ENCODE measurements at regions not wholly inside any gene's neighbourhood (a gene's known extent, or its start where the extent isn't known, plus 50 kb on each side); places are given as distances from the start of the nearest gene placed in this dataset.
"Not testable (repeated sequence)": the region's sequence is repeated elsewhere in the genome, so short reads cannot be mapped to it uniquely, and the experiment has no call there.

DNA sequence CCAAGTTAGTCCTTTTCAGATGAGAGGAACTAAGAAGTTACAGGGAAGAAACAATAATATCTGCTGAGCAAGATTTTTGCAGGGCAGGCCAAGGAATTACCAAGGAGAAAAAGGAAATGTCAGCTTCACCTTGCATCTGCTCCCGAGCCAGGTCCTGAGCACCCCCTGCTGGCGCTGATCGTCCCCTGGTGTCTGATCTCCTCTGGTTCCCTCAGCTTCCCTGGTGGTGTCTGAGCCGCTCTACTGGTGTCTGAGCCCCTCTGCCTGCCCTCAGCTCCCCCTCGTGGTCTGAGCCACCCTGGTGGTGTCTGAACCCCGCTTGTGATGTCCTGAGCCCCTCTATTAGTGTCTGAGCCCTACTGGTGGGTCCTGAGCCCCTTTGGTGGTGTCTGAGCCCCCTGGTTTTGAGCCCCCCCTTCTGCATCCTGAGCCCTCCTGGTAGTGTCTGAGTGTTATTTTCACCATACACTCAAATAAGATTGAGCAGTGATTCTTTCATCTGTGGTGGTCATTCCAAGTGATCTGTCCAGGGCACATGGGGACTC, 196.6 kb upstream of the POTEB2 start:
- H3K9me3 Mint-ChIP-seq; H3K4me1 ChIP-seq (ENCODE audit: control insufficient read depth in 2 of 2, insufficient read depth in 2 of 2, low read length in 2 of 2); H3K27ac Mint-ChIP-seq; H3K36me3 Mint-ChIP-seq; H3K27ac ChIP-seq (ENCODE audit: low read depth, low read length); H3K9me3 ChIP-seq (ENCODE audit: control insufficient read depth in 2 of 3, low read length in 3 of 3); H3K4me3 ChIP-seq (ENCODE audit: low read length); H3K27me3 Mint-ChIP-seq; ATAC-seq; intact Hi-C loops (cut with micrococcal nuclease); H3K36me3 ChIP-seq (ENCODE audit: control insufficient read depth in 2 of 3, insufficient read depth in 3 of 3, low read length in 3 of 3); DNase-seq; H3K27me3 ChIP-seq (ENCODE audit: control insufficient read depth in 2 of 2, insufficient read depth in 2 of 2, low read length in 2 of 2); CTCF ChIA-PET; H3K4me3 Mint-ChIP-seq; POLR2A ChIA-PET; H3K4me1 Mint-ChIP-seq: not testable (repeated sequence)

- H3K36me3 Mint-ChIP-seq: not testable (repeated sequence)
These were observed 185.8 kb upstream of the POTEB2 start for GRCh38 chr15:21051866-21052265.

GRCh38 chr15:21031703-21032102, 165.6 kb upstream of the POTEB2 start:
- H3K4me1 ChIP-seq (ENCODE audit: control insufficient read depth in 2 of 2, insufficient read depth in 2 of 2, low read length in 2 of 2); H3K27ac Mint-ChIP-seq; intact Hi-C loops (cut with micrococcal nuclease); H3K36me3 ChIP-seq (ENCODE audit: control insufficient read depth in 2 of 3, insufficient read depth in 3 of 3, low read length in 3 of 3); H3K4me3 Mint-ChIP-seq; CTCF ChIA-PET; H3K27me3 ChIP-seq (ENCODE audit: control insufficient read depth in 2 of 2, insufficient read depth in 2 of 2, low read length in 2 of 2); POLR2A ChIA-PET; H3K27ac ChIP-seq (ENCODE audit: low read depth, low read length); H3K4me1 Mint-ChIP-seq; H3K9me3 Mint-ChIP-seq; DNase-seq; H3K9me3 ChIP-seq (ENCODE audit: control insufficient read depth in 2 of 3, low read length in 3 of 3); H3K36me3 Mint-ChIP-seq; H3K4me3 ChIP-seq (ENCODE audit: low read length); H3K27me3 Mint-ChIP-seq: not testable (repeated sequence)
- ATAC-seq: peak; percentile 73

More at GRCh38 chr15:21051866-21052265, 185.8 kb upstream of the POTEB2 start:
- H3K27me3 ChIP-seq (ENCODE audit: control insufficient read depth in 2 of 2, insufficient read depth in 2 of 2, low read length in 2 of 2); POLR2A ChIA-PET; ATAC-seq; H3K9me3 Mint-ChIP-seq; H3K27ac Mint-ChIP-seq; intact Hi-C loops (cut with micrococcal nuclease); H3K4me1 Mint-ChIP-seq; CTCF ChIA-PET; H3K27me3 Mint-ChIP-seq; H3K4me1 ChIP-seq (ENCODE audit: control insufficient read depth in 2 of 2, insufficient read depth in 2 of 2, low read length in 2 of 2); H3K9me3 ChIP-seq (ENCODE audit: control insufficient read depth in 2 of 3, low read length in 3 of 3); DNase-seq; H3K27ac ChIP-seq (ENCODE audit: low read depth, low read length); H3K4me3 Mint-ChIP-seq; H3K36me3 ChIP-seq (ENCODE audit: control insufficient read depth in 2 of 3, insufficient read depth in 3 of 3, low read length in 3 of 3); H3K4me3 ChIP-seq (ENCODE audit: low read length): not testable (repeated sequence)

DNA sequence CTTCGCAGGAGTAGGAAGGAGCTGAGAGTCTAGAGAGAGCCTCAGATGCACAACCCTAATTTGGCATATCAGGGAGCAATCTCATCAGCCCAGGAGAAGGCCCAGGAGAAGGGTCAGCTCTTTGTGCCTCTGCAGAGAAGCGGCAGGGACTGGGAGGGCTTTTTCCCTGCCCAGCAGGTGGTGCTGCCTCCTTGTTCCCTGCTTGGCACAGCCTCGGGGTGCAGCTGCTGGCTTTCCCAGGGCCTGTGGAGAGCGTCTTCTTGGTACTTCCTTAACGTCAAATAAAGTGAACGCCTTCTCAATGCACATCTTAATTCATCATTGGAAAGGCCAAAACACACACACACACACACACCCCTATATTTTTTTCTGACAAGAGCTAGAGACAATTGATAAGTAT, 162.9 kb upstream of the POTEB2 start:
- H3K36me3 ChIP-seq (ENCODE audit: control insufficient read depth in 2 of 3, insufficient read depth in 3 of 3, low read length in 3 of 3); H3K27me3 ChIP-seq (ENCODE audit: control insufficient read depth in 2 of 2, insufficient read depth in 2 of 2, low read length in 2 of 2); H3K36me3 Mint-ChIP-seq; H3K4me1 ChIP-seq (ENCODE audit: control insufficient read depth in 2 of 2, insufficient read depth in 2 of 2, low read length in 2 of 2); CTCF ChIA-PET; H3K9me3 ChIP-seq (ENCODE audit: control insufficient read depth in 2 of 3, low read length in 3 of 3); H3K27me3 Mint-ChIP-seq; H3K4me1 Mint-ChIP-seq; POLR2A ChIA-PET; H3K4me3 Mint-ChIP-seq; DNase-seq; H3K4me3 ChIP-seq (ENCODE audit: low read length); ATAC-seq; intact Hi-C loops (cut with micrococcal nuclease); H3K27ac Mint-ChIP-seq; H3K9me3 Mint-ChIP-seq; H3K27ac ChIP-seq (ENCODE audit: low read depth, low read length): not testable (repeated sequence)

- H3K36me3 Mint-ChIP-seq; H3K36me3 ChIP-seq (ENCODE audit: control insufficient read depth in 2 of 3, insufficient read depth in 3 of 3, low read length in 3 of 3); H3K27me3 Mint-ChIP-seq; POLR2A ChIA-PET; H3K27me3 ChIP-seq (ENCODE audit: control insufficient read depth in 2 of 2, insufficient read depth in 2 of 2, low read length in 2 of 2); CTCF ChIA-PET; intact Hi-C loops (cut with micrococcal nuclease); H3K9me3 ChIP-seq (ENCODE audit: control insufficient read depth in 2 of 3, low read length in 3 of 3); H3K27ac Mint-ChIP-seq; H3K4me3 Mint-ChIP-seq; H3K27ac ChIP-seq (ENCODE audit: low read depth, low read length); H3K4me1 ChIP-seq (ENCODE audit: control insufficient read depth in 2 of 2, insufficient read depth in 2 of 2, low read length in 2 of 2); H3K4me1 Mint-ChIP-seq; H3K4me3 ChIP-seq (ENCODE audit: low read length); H3K9me3 Mint-ChIP-seq: not testable (repeated sequence)
- DNase-seq: peak in 4 of 9 donors; percentile 8 to 18 (median 12)
- peak; percentile 34 for ATAC-seq
These were observed 161.8 kb upstream of the POTEB2 start for GRCh38 chr15:21027942-21028341.

- H3K4me3 Mint-ChIP-seq; H3K27me3 ChIP-seq (ENCODE audit: control insufficient read depth in 2 of 2, insufficient read depth in 2 of 2, low read length in 2 of 2); H3K27ac Mint-ChIP-seq; H3K9me3 Mint-ChIP-seq; POLR2A ChIA-PET; H3K27me3 Mint-ChIP-seq; H3K4me1 Mint-ChIP-seq; H3K27ac ChIP-seq (ENCODE audit: low read depth, low read length); DNase-seq; H3K4me1 ChIP-seq (ENCODE audit: control insufficient read depth in 2 of 2, insufficient read depth in 2 of 2, low read length in 2 of 2); CTCF ChIA-PET; H3K36me3 ChIP-seq (ENCODE audit: control insufficient read depth in 2 of 3, insufficient read depth in 3 of 3, low read length in 3 of 3); ATAC-seq; H3K36me3 Mint-ChIP-seq; H3K4me3 ChIP-seq (ENCODE audit: low read length); H3K9me3 ChIP-seq (ENCODE audit: control insufficient read depth in 2 of 3, low read length in 3 of 3); intact Hi-C loops (cut with micrococcal nuclease): not testable (repeated sequence)
These were observed 160.7 kb upstream of the POTEB2 start for GRCh38 chr15:21026848-21027247.

- H3K27me3 ChIP-seq (ENCODE audit: control insufficient read depth in 2 of 2, insufficient read depth in 2 of 2, low read length in 2 of 2); H3K27me3 Mint-ChIP-seq; H3K27ac Mint-ChIP-seq; H3K36me3 ChIP-seq (ENCODE audit: control insufficient read depth in 2 of 3, insufficient read depth in 3 of 3, low read length in 3 of 3); CTCF ChIA-PET; POLR2A ChIA-PET; H3K4me3 Mint-ChIP-seq; H3K36me3 Mint-ChIP-seq; H3K9me3 ChIP-seq (ENCODE audit: control insufficient read depth in 2 of 3, low read length in 3 of 3); H3K4me3 ChIP-seq (ENCODE audit: low read length); H3K4me1 ChIP-seq (ENCODE audit: control insufficient read depth in 2 of 2, insufficient read depth in 2 of 2, low read length in 2 of 2); H3K27ac ChIP-seq (ENCODE audit: low read depth, low read length); intact Hi-C loops (cut with micrococcal nuclease); H3K9me3 Mint-ChIP-seq; H3K4me1 Mint-ChIP-seq; DNase-seq: not testable (repeated sequence)
- peak; percentile 6 for ATAC-seq
These were observed 158.3 kb upstream of the POTEB2 start for GRCh38 chr15:21024235-21024987.
